H1 (cell line): ENCODE measurements at regions not wholly inside any gene's neighbourhood (a gene's known extent, or its start where the extent isn't known, plus 50 kb on each side); places are given as distances from the start of the nearest gene placed in this dataset.

Source experiments
- CTCF ChIA-PET: fragments of 300-600 bp; sonication (Branson Sonifier 250); formaldehyde crosslinking; loops from one replicate; lab custom pipeline; 2021; ENCODE audit not compliant: partially characterized antibody; lab: Charles Lee
- POLR2A ChIA-PET: fragments of 300-600 bp; sonication (Branson Sonifier 250); formaldehyde crosslinking; loops from one replicate; lab custom pipeline; 2021; ENCODE audit warnings: inconsistent platforms; ENCODE audit not compliant: partially characterized antibody; lab: Charles Lee
- DNase-seq, 2 experiments: peaks; one replicate each; pipeline versions ENCODE4 v3.0.0 to v3.0.0-alpha.2; 2010 to 2022; ENCODE audit warnings: low spot score in 2 of 2, low read depth in 1 of 2, mixed read lengths in 1 of 2
- FAIRE-seq: peaks from 2 replicates; lab custom pipeline; 2011; peaks lifted over from hg19 to GRCh38; lab: Jason Lieb, UNC
- H2AFZ ChIP-seq: 2 replicates; pipeline ENCODE4 v1.8.1; 2012; ENCODE audit warnings: low read length, inconsistent platforms
- H2AK5ac ChIP-seq: 2 replicates; pipeline ENCODE4 v1.6.1; 2013; ENCODE audit warnings: low read depth, low read length
- H2BK120ac ChIP-seq: replicated peaks from 2 replicates; pipeline ENCODE3; 2013; ENCODE audit warnings: low read depth, low read length, inconsistent platforms
- H2BK12ac ChIP-seq: 2 replicates; pipeline ENCODE4 v1.6.1; 2013; ENCODE audit warnings: low read depth, low read length
- H2BK15ac ChIP-seq: 2 replicates; pipeline ENCODE4 v1.6.1; 2013; ENCODE audit warnings: low read length
- H2BK20ac ChIP-seq: 2 replicates; pipeline ENCODE4 v1.6.1; 2013; ENCODE audit warnings: low read length
- H2BK5ac ChIP-seq: 2 replicates; pipeline ENCODE4 v1.6.1; 2013; ENCODE audit warnings: low read depth, low read length
- H3K14ac ChIP-seq: 2 replicates; pipeline ENCODE4 v1.6.1; 2013; ENCODE audit warnings: inconsistent platforms; ENCODE audit not compliant: insufficient read length
- H3K18ac ChIP-seq: 2 replicates; pipeline ENCODE4 v1.6.1; 2013; ENCODE audit warnings: low read length; ENCODE audit errors: extremely low read depth
- H3K23ac ChIP-seq: 2 replicates; pipeline ENCODE4 v1.6.1; 2013; ENCODE audit warnings: inconsistent platforms; ENCODE audit not compliant: insufficient read length
- H3K23me2 ChIP-seq: 2 replicates; pipeline ENCODE4 v1.6.1; 2013; ENCODE audit warnings: low read depth, low read length
- H3K27ac ChIP-seq: 2 replicates; pipeline ENCODE4 v1.6.1; 2011; ENCODE audit warnings: low read depth, low read length, inconsistent platforms
- H3K27me3 ChIP-seq, 4 experiments: replicated peaks in 1 of 4; 1 replicate in 1 of 4; 2 replicates in 3 of 4; pipeline versions ENCODE4 v1.6.1 to v1.8.1; 2011 to 2013; ENCODE audit warnings: low read length in 3 of 4, mild to moderate bottlenecking in 3 of 4, inconsistent platforms in 2 of 4, mixed read lengths in 2 of 4, moderate library complexity in 1 of 4; ENCODE audit not compliant: control insufficient read depth in 3 of 4, insufficient read depth in 3 of 4; ENCODE audit errors: extremely low read depth in 1 of 4
- H3K36me3 ChIP-seq, 4 experiments: 2 replicates each; pipeline versions ENCODE4 v1.6.1 to v1.8.1; 2011 to 2013; ENCODE audit warnings: mild to moderate bottlenecking in 4 of 4, low read length in 3 of 4, moderate library complexity in 2 of 4, control low read depth in 1 of 4, inconsistent platforms in 1 of 4; ENCODE audit not compliant: insufficient read depth in 4 of 4, control insufficient read depth in 2 of 4
- H3K4ac ChIP-seq: replicated peaks from 2 replicates; pipeline ENCODE3; 2013; ENCODE audit warnings: low read length, low read depth, mixed read lengths, inconsistent platforms; ENCODE audit not compliant: insufficient read length
- H3K4me1 ChIP-seq, 4 experiments: replicated peaks in 1 of 4; 1 replicate in 1 of 4; 2 replicates in 3 of 4; pipeline versions ENCODE4 v1.6.1 to v1.8.1; 2011 to 2013; ENCODE audit warnings: low read length in 3 of 4, inconsistent platforms in 2 of 4, mixed read lengths in 1 of 4; ENCODE audit not compliant: insufficient read depth in 4 of 4, control insufficient read depth in 3 of 4
- H3K4me2 ChIP-seq, 2 experiments: 2 replicates each; pipeline versions ENCODE4 v1.6.1 to v1.8.1; 2011 to 2013; ENCODE audit warnings: low read depth in 2 of 2, low read length in 2 of 2, control low read depth in 1 of 2, inconsistent platforms in 1 of 2, mild to moderate bottlenecking in 1 of 2; ENCODE audit not compliant: insufficient read depth in 1 of 2
- H3K4me3 ChIP-seq, 4 experiments: fragments of 200-600, 300-600 bp in 1 of 4; sonication (generic), shearing (Covaris generic), sonication (Bioruptor Twin) in 1 of 4; 2 replicates each; pipeline versions ENCODE4 v1.5.1 to v1.8.1; 2011 to 2016; ENCODE audit warnings: low read length in 4 of 4, low read depth in 3 of 4, control low read depth in 2 of 4, inconsistent platforms in 2 of 4, mild to moderate bottlenecking in 2 of 4, mixed read lengths in 1 of 4, moderate library complexity in 1 of 4; ENCODE audit not compliant: insufficient read depth in 2 of 4; ENCODE audit errors: extremely low read depth in 1 of 4
- H3K56ac ChIP-seq: replicated peaks from 2 replicates; pipeline ENCODE3; 2013; ENCODE audit warnings: low read depth, mild to moderate bottlenecking, mixed read lengths, low read length, inconsistent platforms; ENCODE audit not compliant: insufficient read length
- H3K79me1 ChIP-seq: 2 replicates; pipeline ENCODE4 v1.6.1; 2013; ENCODE audit warnings: low read depth, low read length, control low read depth
- H3K79me2 ChIP-seq, 2 experiments: 2 replicates each; pipeline versions ENCODE4 v1.6.1 to v1.8.1; 2012 to 2013; ENCODE audit warnings: low read length in 2 of 2, mild to moderate bottlenecking in 2 of 2, inconsistent platforms in 1 of 2; ENCODE audit not compliant: insufficient read depth in 2 of 2, control insufficient read depth in 1 of 2
- H3K9ac ChIP-seq, 4 experiments: replicated peaks in 1 of 4; 1 replicate in 1 of 4; 2 replicates in 3 of 4; pipeline versions ENCODE4 v1.6.1 to v1.8.1; 2011 to 2013; ENCODE audit warnings: low read depth in 3 of 4, low read length in 3 of 4, control low read depth in 2 of 4, mild to moderate bottlenecking in 2 of 4, moderate library complexity in 2 of 4, inconsistent platforms in 1 of 4; ENCODE audit errors: extremely low read depth in 1 of 4
- H3K9me3 ChIP-seq, 2 experiments: 2 replicates each; pipeline versions ENCODE4 v1.6.1 to v1.8.1; 2012 to 2013; ENCODE audit warnings: mild to moderate bottlenecking in 2 of 2, moderate library complexity in 2 of 2, control low read depth in 1 of 2, inconsistent platforms in 1 of 2, low read depth in 1 of 2, low read length in 1 of 2, mixed read lengths in 1 of 2; ENCODE audit not compliant: insufficient read depth in 2 of 2
- H4K20me1 ChIP-seq, 2 experiments: replicated peaks in 1 of 2; 2 replicates each; pipeline versions ENCODE3 to v1.8.1; 2011 to 2013; ENCODE audit warnings: inconsistent platforms in 2 of 2, low read length in 2 of 2, mild to moderate bottlenecking in 1 of 2; ENCODE audit not compliant: insufficient read depth in 2 of 2, control insufficient read depth in 1 of 2
- H4K5ac ChIP-seq: 2 replicates; pipeline ENCODE4 v1.6.1; 2013; ENCODE audit warnings: low read length, low read depth, mixed read lengths, inconsistent platforms; ENCODE audit not compliant: insufficient read length
- H4K8ac ChIP-seq: 2 replicates; pipeline ENCODE4 v1.8.0; 2013; ENCODE audit warnings: mild to moderate bottlenecking, moderate library complexity, low read length, inconsistent platforms; ENCODE audit not compliant: insufficient read depth; ENCODE audit errors: extremely low read depth
- H4K91ac ChIP-seq: replicated peaks from 2 replicates; pipeline ENCODE3; 2013; ENCODE audit warnings: low read length, mixed read lengths, inconsistent platforms; ENCODE audit not compliant: insufficient read length
- BRCA1 ChIP-seq: IDR thresholded peaks from 2 replicates; pipeline ENCODE4 v1.6.1; 2012; ENCODE audit warnings: low read depth, low read length, improper control_type of control experiment
- CBX8 ChIP-seq: fragments of 300-800, 300-1000 bp; sonication (generic); IDR thresholded peaks from 2 replicates; pipeline ENCODE4 v1.7.1; 2016; ENCODE audit warnings: low read depth, low read length, borderline replicate concordance
- CHD1 ChIP-seq: IDR thresholded peaks from 2 replicates; pipeline ENCODE4 v1.6.1; 2012; ENCODE audit warnings: low read depth, low read length, improper control_type of control experiment
- EGR1 ChIP-seq: IDR thresholded peaks from 2 replicates; pipeline ENCODE4 v1.6.1; 2011; ENCODE audit warnings: low read depth, low read length, borderline replicate concordance
- KDM1A ChIP-seq: fragments of 200-600, 300-600 bp; sonication (generic); IDR thresholded peaks from 2 replicates; pipeline ENCODE4 v1.7.1; 2016; ENCODE audit warnings: mild to moderate bottlenecking, low read length, borderline replicate concordance
- KDM4A ChIP-seq: IDR thresholded peaks from one replicate; pipeline ENCODE4 v1.7.1; 2012; ENCODE audit warnings: low read depth, mild to moderate bottlenecking, moderate library complexity, low read length, inconsistent platforms; ENCODE audit not compliant: severe bottlenecking
- NRF1 ChIP-seq: IDR thresholded peaks from 2 replicates; pipeline ENCODE4 v1.6.1; 2011; ENCODE audit warnings: mild to moderate bottlenecking, low read depth, low read length, improper control_type of control experiment
- PHF8 ChIP-seq: fragments of 200-600 bp; sonication (generic); conservative IDR thresholded peaks from 2 replicates; pipeline ENCODE4 v1.7.1; 2012; ENCODE audit warnings: low read depth, mild to moderate bottlenecking, inconsistent platforms, low read length, moderate library complexity
- RNF2 ChIP-seq: fragments of 200-900, 300-1000 bp; sonication (generic); IDR thresholded peaks from 2 replicates; pipeline ENCODE4 v1.7.1; 2016; ENCODE audit warnings: borderline replicate concordance, low read depth, mild to moderate bottlenecking, antibody characterized with exemption, low read length; ENCODE audit not compliant: poor library complexity, severe bottlenecking; ENCODE audit errors: missing control alignments
- SAP30 ChIP-seq: fragments of 300-600 bp; sonication (generic); IDR thresholded peaks from 2 replicates; pipeline ENCODE4 v1.7.1; 2012; ENCODE audit warnings: low read length, moderate library complexity, mild to moderate bottlenecking, inconsistent platforms; ENCODE audit not compliant: insufficient read depth, insufficient replicate concordance
- SIN3A ChIP-seq, 2 experiments: IDR thresholded peaks in 1 of 2; conservative IDR thresholded peaks in 1 of 2; 2 replicates each; pipeline ENCODE4 v1.6.1; 2011 to 2012; ENCODE audit warnings: low read length in 2 of 2, improper control_type of control experiment in 1 of 2, low read depth in 1 of 2, mild to moderate bottlenecking in 1 of 2
- TAF1 ChIP-seq: IDR thresholded peaks from 2 replicates; pipeline ENCODE4 v1.6.1; 2011; ENCODE audit warnings: mild to moderate bottlenecking, low read depth, low read length
- WGBS, 2 experiments: shearing (Covaris generic) in 1 of 2; methylation state at CpG; one replicate each; pipeline versions ENCODE4 v1.1.6 to v1.1.7; 2013 to 2015; ENCODE audit warnings: low lambda C conversion rate in 2 of 2, mixed read lengths in 2 of 2, inconsistent platforms in 1 of 2, low coverage in 1 of 2, missing lambda C conversion rate in 1 of 2; ENCODE audit not compliant: insufficient replicate concordance in 2 of 2, insufficient coverage in 1 of 2, insufficient read length in 1 of 2; ENCODE audit errors: extremely low coverage in 1 of 2, missing lambda C conversion rate in 1 of 2; 5-methylcytosine and 5-hydroxymethylcytosine counted together
- TF ChIP-seq, protein P1 (sequence below): IDR thresholded peaks from 2 replicates; pipeline ENCODE4 v1.6.1; 2012; ENCODE audit warnings: inconsistent platforms

DNA sequence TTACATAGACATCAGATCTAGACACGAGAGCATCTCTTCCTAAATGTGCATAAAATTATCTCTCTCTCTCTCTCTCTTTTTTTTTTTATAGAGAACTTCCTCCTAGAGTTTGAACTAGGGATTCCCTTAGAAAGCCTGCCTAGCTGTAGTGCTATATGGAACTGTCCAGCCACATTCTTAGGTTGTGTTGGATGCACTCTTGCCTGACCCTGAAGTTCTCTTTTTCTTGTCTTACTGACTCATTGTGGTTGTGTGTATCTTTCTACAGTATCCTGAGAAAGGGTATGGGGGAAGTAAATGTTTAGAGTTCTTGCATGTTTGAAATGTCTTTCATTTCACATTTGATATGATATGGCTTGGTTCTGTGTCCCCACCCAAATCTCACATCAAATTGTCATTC is 368.2 kb downstream of the CDH2 start:
- Histone ChIP-seq H3K23ac (no peak overlapping the region), H4K8ac (no peak overlapping the region), H2AFZ (no peak overlapping the region), H2BK5ac (no peak overlapping the region), H3K79me2 (no peaks in the 10 kb centered on the region), H2BK12ac (no peak overlapping the region), H3K9me3 (no peaks in the 10 kb centered on the region), H2BK120ac (no peak overlapping the region), H4K5ac (no peak overlapping the region), H3K36me3 (no peaks in the 10 kb centered on the region), H2AK5ac (no peak overlapping the region), H3K4ac (no peak overlapping the region), H3K27me3 (no peaks in the 10 kb centered on the region), H3K23me2 (no peaks in the 10 kb centered on the region), H3K4me3 (no peak overlapping the region), H3K4me2 (no peak overlapping the region), H2BK15ac (no peak overlapping the region), H3K4me1 (no peaks in the 10 kb centered on the region), H3K56ac (no peak overlapping the region), H4K20me1 (no peaks in the 10 kb centered on the region), H2BK20ac (no peak overlapping the region), H3K9ac (no peak overlapping the region), H3K18ac (no peak overlapping the region), H3K14ac (no peak overlapping the region), H3K79me1 (no peaks in the 10 kb centered on the region), H3K27ac (no peak overlapping the region), H4K91ac (no peak overlapping the region)
- DNase-seq (no peak), FAIRE-seq (no peak)
- ChIA-PET CTCF (interaction anchor here (0.8 kb wide), 1 partner anchor 154 kb away, joined by 3 read pairs; no protein-coding TSS in a partner anchor), POLR2A (no interaction called here)
- WGBS, 2 experiments = 67% methylated on average over 1 of the region's 1 CpG; no CpG with 5 or more reads in 1 of the 2 experiments
- TF ChIP-seq BRCA1 (no peak), CBX8 (no peak), RNF2 (no peak), SAP30 (no peak), TAF1 (no peak), EGR1 (no peak), KDM1A (no peak), NRF1 (no peak), CHD1 (no peak), PHF8 (no peak), KDM4A (no peak), SIN3A (conservative IDR thresholded peaks at IDR 0.05 in 1 of 2, IDR thresholded peaks at IDR 0.05 in 1 of 2; ENCODE audit: low read depth in 1 of 2, low read length in 2 of 2) (no peak)
- TF ChIP-seq, protein P1, sequence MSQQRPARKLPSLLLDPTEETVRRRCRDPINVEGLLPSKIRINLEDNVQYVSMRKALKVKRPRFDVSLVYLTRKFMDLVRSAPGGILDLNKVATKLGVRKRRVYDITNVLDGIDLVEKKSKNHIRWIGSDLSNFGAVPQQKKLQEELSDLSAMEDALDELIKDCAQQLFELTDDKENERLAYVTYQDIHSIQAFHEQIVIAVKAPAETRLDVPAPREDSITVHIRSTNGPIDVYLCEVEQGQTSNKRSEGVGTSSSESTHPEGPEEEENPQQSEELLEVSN = no peak
